WTC11 (cell line): ENCODE measurements at regions not wholly inside any gene's neighbourhood (a gene's known extent, or its start where the extent isn't known, plus 50 kb on each side); places are given as distances from the start of the nearest gene placed in this dataset.

Experiments used
- ATAC-seq: fragments of 200-7000 bp; cut with Tn5 transposase; 2 replicates; pipeline ENCODE4 v1.10.0; 2021; ENCODE audit warnings: mild to moderate bottlenecking, moderate library complexity
- CTCF ChIA-PET: fragments of 300-600 bp; sonication (Branson Sonifier 250); formaldehyde crosslinking; loops from one replicate; lab custom pipeline; 2021; ENCODE audit warnings: antibody characterized with exemption; lab: Charles Lee
- POLR2A ChIA-PET: fragments of 350-600 bp; sonication (Branson Sonifier 250); formaldehyde crosslinking; loops from one replicate; lab custom pipeline; 2021; ENCODE audit warnings: antibody characterized with exemption; lab: Charles Lee
- DNase-seq: peaks from one replicate; pipeline ENCODE4 v3.0.0; 2021; ENCODE audit warnings: low spot score
- H3K27ac Mint-ChIP-seq: 2 replicates; pipeline ENCODE4 v1.8.0; 2021; ENCODE audit warnings: mixed read lengths
- H3K27me3 Mint-ChIP-seq: 2 replicates; pipeline ENCODE4 v1.8.0; 2021; ENCODE audit warnings: low read depth, mild to moderate bottlenecking, moderate library complexity, mixed read lengths
- H3K36me3 Mint-ChIP-seq: 2 replicates; pipeline ENCODE4 v1.8.0; 2021; ENCODE audit warnings: mixed read lengths
- H3K4me1 Mint-ChIP-seq: 2 replicates; pipeline ENCODE4 v1.8.0; 2022; ENCODE audit warnings: mixed read lengths
- H3K4me3 Mint-ChIP-seq: 2 replicates; pipeline ENCODE4 v1.8.0; 2021; ENCODE audit warnings: mild to moderate bottlenecking, moderate library complexity, mixed read lengths
- H3K9me3 Mint-ChIP-seq: 2 replicates; pipeline ENCODE4 v1.8.0; 2021; ENCODE audit warnings: mixed read lengths
- CDX4 ChIP-seq: fragments of 250-450 bp; sonication (Bioruptor Pico); IDR thresholded peaks from 2 replicates; pipeline ENCODE4 v1.9.0; 2021; ENCODE audit warnings: moderate library complexity, mild to moderate bottlenecking, inconsistent platforms, borderline replicate concordance
- E2F4 ChIP-seq: sonication (generic); formaldehyde crosslinking; IDR thresholded peaks from 2 replicates; pipeline ENCODE4 v1.8.1; 2022; ENCODE audit warnings: low read depth, mild to moderate bottlenecking, moderate library complexity, missing genetic modification reagents, borderline replicate concordance
- ESRRA ChIP-seq: sonication (generic); formaldehyde crosslinking; IDR thresholded peaks from 2 replicates; pipeline ENCODE4 v1.8.1; 2022; ENCODE audit warnings: mild to moderate bottlenecking, missing genetic modification reagents, borderline replicate concordance
- GABPB1 ChIP-seq: sonication (generic); formaldehyde crosslinking; IDR thresholded peaks from 2 replicates; pipeline ENCODE4 v1.8.1; 2023; ENCODE audit warnings: mild to moderate bottlenecking, missing genetic modification reagents
- GRHL2 ChIP-seq: fragments of 250-450 bp; sonication (Bioruptor Pico); IDR thresholded peaks from 2 replicates; pipeline ENCODE4 v1.8.0; 2022; ENCODE audit warnings: mild to moderate bottlenecking, moderate library complexity; ENCODE audit not compliant: insufficient replicate concordance, severe bottlenecking
- IRF1 ChIP-seq: sonication (generic); formaldehyde crosslinking; IDR thresholded peaks from 2 replicates; pipeline ENCODE4 v1.8.0; 2023; ENCODE audit warnings: missing genetic modification reagents
- JAZF1 ChIP-seq: fragments of 250-450 bp; sonication (Bioruptor Pico); IDR thresholded peaks from 2 replicates; pipeline ENCODE4 v1.9.0; 2021; ENCODE audit warnings: moderate library complexity, mild to moderate bottlenecking, inconsistent platforms
- MLX ChIP-seq: sonication (generic); formaldehyde crosslinking; IDR thresholded peaks from 2 replicates; pipeline ENCODE4 v1.8.1; 2023; ENCODE audit warnings: mild to moderate bottlenecking, missing genetic modification reagents, moderate library complexity
- SMAD3 ChIP-seq: sonication (generic); formaldehyde crosslinking; IDR thresholded peaks from 2 replicates; pipeline ENCODE4 v1.8.0; 2022; ENCODE audit warnings: missing genetic modification reagents, mild to moderate bottlenecking, borderline replicate concordance
- SP1 ChIP-seq: sonication (generic); formaldehyde crosslinking; conservative IDR thresholded peaks from 2 replicates; pipeline ENCODE4 v1.8.1; 2022; ENCODE audit warnings: missing genetic modification reagents
- TEAD1 ChIP-seq: sonication (generic); formaldehyde crosslinking; IDR thresholded peaks from 2 replicates; pipeline ENCODE4 v1.8.0; 2022; ENCODE audit warnings: mild to moderate bottlenecking, missing genetic modification reagents
- TP53 ChIP-seq: sonication (generic); formaldehyde crosslinking; IDR thresholded peaks from 2 replicates; pipeline ENCODE4 v1.8.1; 2023; ENCODE audit warnings: mild to moderate bottlenecking, missing genetic modification reagents
- ZMAT4 ChIP-seq: fragments of 250-450 bp; sonication (Bioruptor Pico); IDR thresholded peaks from 2 replicates; pipeline ENCODE4 v1.9.0; 2021; ENCODE audit warnings: mild to moderate bottlenecking
- ZNF317 ChIP-seq: sonication (generic); formaldehyde crosslinking; IDR thresholded peaks from 2 replicates; pipeline ENCODE4 v1.8.1; 2023; ENCODE audit warnings: low read depth, mild to moderate bottlenecking, moderate library complexity, missing genetic modification reagents, borderline replicate concordance
- ZNF416 ChIP-seq: fragments of 250-450 bp; sonication (Bioruptor Pico); IDR thresholded peaks from 2 replicates; pipeline ENCODE4 v1.9.0; 2021; ENCODE audit warnings: mild to moderate bottlenecking, inconsistent platforms
- TF ChIP-seq, protein P1 (sequence below): sonication (generic); formaldehyde crosslinking; IDR thresholded peaks from 2 replicates; pipeline ENCODE4 v1.8.1; 2023; ENCODE audit warnings: mild to moderate bottlenecking, missing genetic modification reagents, moderate library complexity
- TF ChIP-seq, protein P2 (sequence below): sonication (generic); formaldehyde crosslinking; IDR thresholded peaks from 2 replicates; pipeline ENCODE4 v1.8.1; 2023; ENCODE audit warnings: mild to moderate bottlenecking, missing genetic modification reagents, borderline replicate concordance
- TF ChIP-seq, protein P3 (sequence below): sonication (generic); formaldehyde crosslinking; IDR thresholded peaks from 2 replicates; pipeline ENCODE4 v1.8.0; 2022; ENCODE audit warnings: mild to moderate bottlenecking, missing genetic modification reagents
- TF ChIP-seq, protein P4 (sequence below): fragments of 250-450 bp; sonication (Bioruptor Pico); IDR thresholded peaks from 2 replicates; pipeline ENCODE4 v1.8.0; 2021; ENCODE audit warnings: mild to moderate bottlenecking
- TF ChIP-seq, protein P5 (sequence below): sonication (generic); formaldehyde crosslinking; IDR thresholded peaks from 2 replicates; pipeline ENCODE4 v1.8.0; 2022; ENCODE audit warnings: mild to moderate bottlenecking, missing genetic modification reagents

- Mint-ChIP-seq H3K27ac (no peak overlapping the region), H3K4me3 (no peak overlapping the region), H3K4me1 (peaks cover 24% of the 10 kb centered on the region)
- POLR2A ChIA-PET: no interaction called here
- TF ChIP-seq, protein P1, sequence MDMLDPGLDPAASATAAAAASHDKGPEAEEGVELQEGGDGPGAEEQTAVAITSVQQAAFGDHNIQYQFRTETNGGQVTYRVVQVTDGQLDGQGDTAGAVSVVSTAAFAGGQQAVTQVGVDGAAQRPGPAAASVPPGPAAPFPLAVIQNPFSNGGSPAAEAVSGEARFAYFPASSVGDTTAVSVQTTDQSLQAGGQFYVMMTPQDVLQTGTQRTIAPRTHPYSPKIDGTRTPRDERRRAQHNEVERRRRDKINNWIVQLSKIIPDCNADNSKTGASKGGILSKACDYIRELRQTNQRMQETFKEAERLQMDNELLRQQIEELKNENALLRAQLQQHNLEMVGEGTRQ (CRISPR knock-in tag): no peak
- TF ChIP-seq SMAD3 (CRISPR knock-in tag) (no peak), JAZF1 (CRISPR knock-in tag) (no peak), ESRRA (CRISPR knock-in tag) (no peak), CDX4 (CRISPR knock-in tag) (no peak), E2F4 (CRISPR knock-in tag) (no peak), GRHL2 (CRISPR knock-in tag) (no peak), SP1 (CRISPR knock-in tag) (no peak), GABPB1 (CRISPR knock-in tag) (no peak), ZMAT4 (CRISPR knock-in tag) (no peak), TP53 (CRISPR knock-in tag) (no peak), ZNF317 (CRISPR knock-in tag) (no peak)
- TF ChIP-seq, protein P2, sequence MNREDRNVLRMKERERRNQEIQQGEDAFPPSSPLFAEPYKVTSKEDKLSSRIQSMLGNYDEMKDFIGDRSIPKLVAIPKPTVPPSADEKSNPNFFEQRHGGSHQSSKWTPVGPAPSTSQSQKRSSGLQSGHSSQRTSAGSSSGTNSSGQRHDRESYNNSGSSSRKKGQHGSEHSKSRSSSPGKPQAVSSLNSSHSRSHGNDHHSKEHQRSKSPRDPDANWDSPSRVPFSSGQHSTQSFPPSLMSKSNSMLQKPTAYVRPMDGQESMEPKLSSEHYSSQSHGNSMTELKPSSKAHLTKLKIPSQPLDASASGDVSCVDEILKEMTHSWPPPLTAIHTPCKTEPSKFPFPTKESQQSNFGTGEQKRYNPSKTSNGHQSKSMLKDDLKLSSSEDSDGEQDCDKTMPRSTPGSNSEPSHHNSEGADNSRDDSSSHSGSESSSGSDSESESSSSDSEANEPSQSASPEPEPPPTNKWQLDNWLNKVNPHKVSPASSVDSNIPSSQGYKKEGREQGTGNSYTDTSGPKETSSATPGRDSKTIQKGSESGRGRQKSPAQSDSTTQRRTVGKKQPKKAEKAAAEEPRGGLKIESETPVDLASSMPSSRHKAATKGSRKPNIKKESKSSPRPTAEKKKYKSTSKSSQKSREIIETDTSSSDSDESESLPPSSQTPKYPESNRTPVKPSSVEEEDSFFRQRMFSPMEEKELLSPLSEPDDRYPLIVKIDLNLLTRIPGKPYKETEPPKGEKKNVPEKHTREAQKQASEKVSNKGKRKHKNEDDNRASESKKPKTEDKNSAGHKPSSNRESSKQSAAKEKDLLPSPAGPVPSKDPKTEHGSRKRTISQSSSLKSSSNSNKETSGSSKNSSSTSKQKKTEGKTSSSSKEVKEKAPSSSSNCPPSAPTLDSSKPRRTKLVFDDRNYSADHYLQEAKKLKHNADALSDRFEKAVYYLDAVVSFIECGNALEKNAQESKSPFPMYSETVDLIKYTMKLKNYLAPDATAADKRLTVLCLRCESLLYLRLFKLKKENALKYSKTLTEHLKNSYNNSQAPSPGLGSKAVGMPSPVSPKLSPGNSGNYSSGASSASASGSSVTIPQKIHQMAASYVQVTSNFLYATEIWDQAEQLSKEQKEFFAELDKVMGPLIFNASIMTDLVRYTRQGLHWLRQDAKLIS: no peak
- TF ChIP-seq, protein P3, sequence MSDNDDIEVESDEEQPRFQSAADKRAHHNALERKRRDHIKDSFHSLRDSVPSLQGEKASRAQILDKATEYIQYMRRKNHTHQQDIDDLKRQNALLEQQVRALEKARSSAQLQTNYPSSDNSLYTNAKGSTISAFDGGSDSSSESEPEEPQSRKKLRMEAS (CRISPR knock-in tag): no peak
- TF ChIP-seq, all 79 proteins: peak for 0
- peaks cover 5% of the 10 kb centered on the region; the same call in 1 of the 2 replicates for H3K27me3 Mint-ChIP-seq
- no peaks in the 10 kb centered on the region for H3K36me3 Mint-ChIP-seq
- no peaks in the 10 kb centered on the region for H3K9me3 Mint-ChIP-seq
- DNase-seq: no peak
- no peak for ATAC-seq
- CTCF ChIA-PET: interaction anchor here (1.0 kb wide), 1 partner anchor 14 kb away, joined by 3 read pairs; no protein-coding TSS in a partner anchor
Observed at GRCh38 chr21:41110161-41110560, 57.8 kb upstream of the BACE2 start.

GRCh38 chr21:41110664-41111063 lies 57.3 kb upstream of the BACE2 start:
- Mint-ChIP-seq H3K4me1 (peaks cover 24% of the 10 kb centered on the region), H3K9me3 (no peaks in the 10 kb centered on the region), H3K36me3 (no peaks in the 10 kb centered on the region), H3K4me3 (no peak overlapping the region), H3K27me3 (peaks cover 5% of the 10 kb centered on the region; the same call in 1 of the 2 replicates), H3K27ac (no peak overlapping the region)
- DNase-seq (no peak), ATAC-seq (no peak)
- POLR2A ChIA-PET: no interaction called here
- CTCF ChIA-PET: interaction anchor here (1.0 to 1.3 kb wide), 2 partner anchors 10 to 14 kb away, joined by 3 read pairs; no protein-coding TSS in a partner anchor
- TF ChIP-seq MLX (CRISPR knock-in tag) (no peak), IRF1 (CRISPR knock-in tag) (no peak), ZNF416 (CRISPR knock-in tag) (no peak), ZMAT4 (CRISPR knock-in tag) (no peak), TEAD1 (CRISPR knock-in tag) (no peak)
- TF ChIP-seq, protein P4, sequence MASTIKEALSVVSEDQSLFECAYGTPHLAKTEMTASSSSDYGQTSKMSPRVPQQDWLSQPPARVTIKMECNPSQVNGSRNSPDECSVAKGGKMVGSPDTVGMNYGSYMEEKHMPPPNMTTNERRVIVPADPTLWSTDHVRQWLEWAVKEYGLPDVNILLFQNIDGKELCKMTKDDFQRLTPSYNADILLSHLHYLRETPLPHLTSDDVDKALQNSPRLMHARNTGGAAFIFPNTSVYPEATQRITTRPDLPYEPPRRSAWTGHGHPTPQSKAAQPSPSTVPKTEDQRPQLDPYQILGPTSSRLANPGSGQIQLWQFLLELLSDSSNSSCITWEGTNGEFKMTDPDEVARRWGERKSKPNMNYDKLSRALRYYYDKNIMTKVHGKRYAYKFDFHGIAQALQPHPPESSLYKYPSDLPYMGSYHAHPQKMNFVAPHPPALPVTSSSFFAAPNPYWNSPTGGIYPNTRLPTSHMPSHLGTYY (CRISPR knock-in tag): no peak
- TF ChIP-seq, protein P5, sequence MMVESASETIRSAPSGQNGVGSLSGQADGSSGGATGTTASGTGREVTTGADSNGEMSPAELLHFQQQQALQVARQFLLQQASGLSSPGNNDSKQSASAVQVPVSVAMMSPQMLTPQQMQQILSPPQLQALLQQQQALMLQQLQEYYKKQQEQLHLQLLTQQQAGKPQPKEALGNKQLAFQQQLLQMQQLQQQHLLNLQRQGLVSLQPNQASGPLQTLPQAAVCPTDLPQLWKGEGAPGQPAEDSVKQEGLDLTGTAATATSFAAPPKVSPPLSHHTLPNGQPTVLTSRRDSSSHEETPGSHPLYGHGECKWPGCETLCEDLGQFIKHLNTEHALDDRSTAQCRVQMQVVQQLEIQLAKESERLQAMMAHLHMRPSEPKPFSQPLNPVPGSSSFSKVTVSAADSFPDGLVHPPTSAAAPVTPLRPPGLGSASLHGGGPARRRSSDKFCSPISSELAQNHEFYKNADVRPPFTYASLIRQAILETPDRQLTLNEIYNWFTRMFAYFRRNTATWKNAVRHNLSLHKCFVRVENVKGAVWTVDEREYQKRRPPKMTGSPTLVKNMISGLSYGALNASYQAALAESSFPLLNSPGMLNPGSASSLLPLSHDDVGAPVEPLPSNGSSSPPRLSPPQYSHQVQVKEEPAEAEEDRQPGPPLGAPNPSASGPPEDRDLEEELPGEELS (CRISPR knock-in tag): no peak
